HG03135 (cell line): ENCODE measurements at regions not wholly inside any gene's neighbourhood (a gene's known extent, or its start where the extent isn't known, plus 50 kb on each side); places are given as distances from the start of the nearest gene placed in this dataset.

ENCODE experiments used
- ATAC-seq: cut with Tn5 transposase; IDR thresholded peaks from one replicate; pipeline ENCODE4 v1.9.1; 2021; ENCODE audit warnings: mild to moderate bottlenecking, moderate library complexity; ENCODE audit not compliant: unreplicated experiment

- ATAC-seq: no peak
Observed at GRCh38 chr3:43970920-43971319, 270.8 kb upstream of the TOPAZ1 start.

GRCh38 chr3:43971486-43971885 is 270.2 kb upstream of the TOPAZ1 start:
- ATAC-seq: no peak

- ATAC-seq: no peak
Observed at GRCh38 chr3:43978708-43979107, 263.0 kb upstream of the TOPAZ1 start.

DNA sequence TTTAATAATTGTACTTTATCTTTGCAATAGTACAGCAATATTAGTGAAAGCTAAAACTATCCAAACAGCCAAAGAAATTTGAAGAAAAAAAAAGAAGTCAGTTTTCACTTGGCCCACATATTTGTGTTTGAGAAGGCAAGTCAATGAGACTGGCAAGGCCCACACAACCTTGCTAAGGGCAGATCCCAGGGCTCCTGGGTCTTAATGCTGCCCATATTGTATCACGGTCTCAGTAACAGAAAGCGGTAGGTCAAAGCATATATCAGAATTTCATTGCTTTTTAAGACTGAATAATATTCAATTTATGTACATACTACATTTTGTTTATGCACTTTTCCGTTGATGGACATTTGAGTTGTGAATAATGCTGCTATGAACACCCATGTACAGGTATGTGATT is 262.0 kb upstream of the TOPAZ1 start:
- ATAC-seq: no peak

DNA sequence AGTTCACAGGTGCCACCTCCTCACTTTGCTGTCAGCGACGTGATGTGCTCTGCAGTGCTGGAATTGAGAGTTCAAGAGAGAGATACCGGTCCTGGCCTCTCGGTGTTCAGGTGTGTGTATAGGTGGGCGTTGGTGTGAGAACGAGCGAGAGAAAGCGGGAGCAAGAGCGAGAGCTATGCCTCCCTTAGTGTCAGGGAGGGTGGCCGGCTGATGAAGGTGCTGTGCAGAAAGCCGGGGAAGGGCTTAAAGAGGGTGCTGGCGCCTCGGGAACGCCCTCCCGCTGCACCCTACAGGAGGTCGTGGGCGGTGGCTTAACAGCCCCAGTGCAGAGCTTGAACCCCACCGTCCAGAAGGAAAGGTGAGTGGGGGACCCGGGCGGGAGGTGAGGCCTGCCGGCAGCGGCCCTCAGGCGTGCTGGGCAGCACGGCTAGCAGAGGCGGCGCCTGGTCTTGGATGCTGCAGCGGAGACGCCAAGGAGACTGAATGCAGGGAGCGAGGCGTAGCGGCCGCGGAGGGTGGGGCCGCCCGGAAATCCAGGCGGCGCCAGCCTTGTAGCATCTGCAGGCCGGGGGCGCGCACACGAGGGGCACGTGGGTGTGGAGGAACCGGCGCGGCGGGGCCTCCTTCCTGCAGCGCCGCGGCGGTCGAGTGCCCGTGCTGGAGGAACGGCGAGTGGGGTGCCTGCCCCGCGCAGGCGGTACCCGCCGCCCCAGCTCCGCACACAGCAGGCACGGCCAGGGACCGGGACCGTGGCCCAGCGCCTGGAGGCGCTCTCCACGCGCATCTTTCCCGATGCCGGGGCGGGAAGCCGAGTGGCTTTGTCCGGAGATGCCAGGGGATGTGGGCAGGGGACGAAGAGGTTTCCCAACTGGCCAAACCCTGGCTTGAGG is 246.8 kb upstream of the TOPAZ1 start:
- no peak for ATAC-seq

DNA sequence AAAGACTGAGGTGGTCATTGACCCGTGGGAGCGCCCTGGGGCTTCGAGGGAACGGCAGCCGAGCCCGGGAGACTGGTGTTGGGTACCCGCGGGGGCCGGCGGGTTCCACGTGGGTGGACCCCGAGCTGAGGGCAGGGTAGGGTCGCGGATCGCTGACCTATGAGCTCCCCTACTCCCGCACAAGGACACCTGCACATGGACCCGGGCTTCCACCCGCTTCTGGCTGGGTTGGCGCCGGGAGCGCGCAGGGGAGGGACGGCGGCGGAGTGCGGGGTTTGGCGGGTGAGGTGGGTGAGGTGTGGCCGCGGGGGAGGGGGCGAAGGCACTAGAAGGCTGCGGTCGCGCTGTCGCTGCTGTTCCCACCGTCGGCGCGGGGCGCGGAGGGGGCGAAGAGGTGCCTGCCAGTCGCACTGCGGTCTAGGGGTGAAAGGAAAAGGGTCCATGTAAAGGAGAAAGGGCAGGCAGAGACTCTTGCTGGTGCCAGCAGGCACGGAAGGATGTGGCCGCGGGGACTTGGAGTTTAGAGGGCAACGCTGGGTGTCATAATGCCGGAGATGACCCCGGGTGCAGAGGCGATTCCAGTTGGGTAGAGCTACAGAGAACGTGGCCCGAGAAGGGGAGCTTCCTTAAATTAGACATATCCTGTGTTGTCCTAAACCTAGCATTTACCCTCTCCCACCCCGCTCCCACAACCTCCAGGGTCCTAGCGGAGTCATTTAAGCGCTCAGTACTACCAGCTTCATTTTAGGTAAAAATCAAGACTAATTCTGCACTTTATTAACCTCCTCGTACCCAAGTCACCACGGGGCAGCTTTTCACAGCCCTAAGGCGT is 245.9 kb upstream of the TOPAZ1 start:
- no peak for ATAC-seq

- ATAC-seq: no peak
Observed at GRCh38 chr3:43996379-43997301, 245.0 kb upstream of the TOPAZ1 start.

GRCh38 chr3:43997316-43997715 is 244.4 kb upstream of the TOPAZ1 start:
- ATAC-seq: no peak

DNA sequence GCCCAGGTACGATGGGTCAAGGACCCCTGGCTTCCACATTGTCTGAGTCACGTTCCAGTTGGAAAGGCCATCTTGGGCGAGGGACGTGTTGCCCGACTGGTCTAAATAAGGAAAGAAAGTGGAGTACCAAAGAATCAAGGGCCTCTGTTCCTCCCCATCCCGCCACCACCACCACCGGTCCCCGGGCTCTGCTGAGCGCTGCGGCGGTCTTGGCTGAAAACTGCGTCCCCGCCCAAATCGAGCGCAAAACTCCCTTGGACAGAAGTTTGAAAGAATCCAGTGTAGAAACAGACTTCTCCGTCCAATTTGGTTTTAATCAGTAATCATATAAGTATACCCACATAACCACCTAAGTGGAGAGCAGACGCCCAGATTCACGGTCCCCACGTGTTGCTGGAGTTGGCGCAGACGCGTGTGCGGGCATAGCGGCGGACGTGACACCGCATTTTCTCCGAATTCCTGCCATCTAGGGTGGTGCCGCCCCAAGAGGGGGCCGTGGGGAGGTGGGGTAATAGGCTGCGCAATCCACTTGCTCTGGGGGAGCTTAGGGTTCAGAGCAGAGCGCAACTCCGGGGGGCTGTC is 243.8 kb upstream of the TOPAZ1 start:
- ATAC-seq: no peak

DNA sequence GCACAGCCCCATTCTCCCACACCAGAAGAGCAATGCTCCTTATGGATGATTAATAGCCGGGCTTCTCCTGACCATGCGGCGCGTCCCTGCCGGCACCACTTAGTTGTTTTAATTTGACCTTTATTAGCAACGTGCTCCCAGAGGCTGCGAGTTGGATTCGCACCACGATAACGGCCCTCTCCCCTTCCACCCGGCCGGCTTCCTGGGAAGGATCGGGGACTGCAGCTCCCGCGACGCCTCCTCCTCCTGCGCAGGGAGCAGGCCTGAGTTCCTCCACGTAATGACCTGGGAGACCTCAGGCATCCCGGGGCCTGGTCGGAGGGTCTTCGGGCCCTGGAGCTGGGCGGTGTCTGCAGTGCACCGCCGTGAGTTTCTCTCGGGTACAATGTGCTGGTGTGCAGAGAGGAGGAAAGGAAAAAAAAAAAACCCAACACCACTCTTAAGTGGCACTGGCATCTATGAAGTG is 243.3 kb upstream of the TOPAZ1 start:
- ATAC-seq: no peak

- ATAC-seq: no peak
Observed at GRCh38 chr3:43998836-43999727, 242.6 kb upstream of the TOPAZ1 start.

- ATAC-seq: no peak
Observed at GRCh38 chr3:43999728-44000319, 241.9 kb upstream of the TOPAZ1 start.

GRCh38 chr3:44000586-44000985 is 241.1 kb upstream of the TOPAZ1 start:
- no peak for ATAC-seq

- ATAC-seq: no peak
Observed at GRCh38 chr3:44001072-44001471, 240.6 kb upstream of the TOPAZ1 start.

DNA sequence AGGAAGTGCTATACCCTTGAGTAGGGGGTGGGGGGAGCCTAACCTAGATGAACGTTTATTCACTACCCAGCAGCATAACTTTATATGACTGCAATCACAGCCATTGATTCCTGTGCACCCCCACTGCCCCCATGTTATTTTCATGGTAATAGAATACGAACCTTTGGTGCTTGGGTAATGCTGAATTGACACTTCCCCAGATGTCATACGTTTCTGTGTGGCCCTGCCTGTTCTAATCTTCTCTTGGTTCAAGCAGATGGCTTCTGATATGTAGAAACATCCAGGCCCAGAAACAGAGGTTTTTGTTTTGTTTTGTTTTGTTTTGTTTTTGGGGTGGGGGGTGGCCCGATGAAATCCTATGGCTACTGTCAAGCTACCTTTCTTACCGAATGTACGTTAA is 237.9 kb upstream of the TOPAZ1 start:
- no peak for ATAC-seq

DNA sequence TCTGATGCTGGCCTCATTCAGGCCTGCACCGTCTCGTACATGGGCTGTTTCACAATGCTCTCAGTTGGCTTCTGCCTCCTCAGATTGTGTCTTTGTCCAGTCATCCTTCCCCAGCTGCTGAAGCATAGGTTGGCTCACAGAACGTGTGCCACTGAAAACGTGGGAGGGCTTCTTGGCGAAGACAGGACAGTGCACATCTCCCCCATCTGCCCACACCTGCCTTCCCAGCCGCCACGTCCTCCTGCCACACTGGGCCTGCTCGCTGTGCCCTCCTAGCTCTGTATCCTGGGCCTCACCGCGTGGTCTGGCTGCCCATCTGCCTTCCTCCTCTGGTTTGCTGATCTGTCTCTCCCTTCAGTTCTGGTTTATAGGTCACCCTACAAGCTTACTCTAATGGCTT is 230.0 kb upstream of the TOPAZ1 start:
- ATAC-seq: no peak

- ATAC-seq: no peak
Observed at GRCh38 chr3:44012160-44012899, 229.4 kb upstream of the TOPAZ1 start.

DNA sequence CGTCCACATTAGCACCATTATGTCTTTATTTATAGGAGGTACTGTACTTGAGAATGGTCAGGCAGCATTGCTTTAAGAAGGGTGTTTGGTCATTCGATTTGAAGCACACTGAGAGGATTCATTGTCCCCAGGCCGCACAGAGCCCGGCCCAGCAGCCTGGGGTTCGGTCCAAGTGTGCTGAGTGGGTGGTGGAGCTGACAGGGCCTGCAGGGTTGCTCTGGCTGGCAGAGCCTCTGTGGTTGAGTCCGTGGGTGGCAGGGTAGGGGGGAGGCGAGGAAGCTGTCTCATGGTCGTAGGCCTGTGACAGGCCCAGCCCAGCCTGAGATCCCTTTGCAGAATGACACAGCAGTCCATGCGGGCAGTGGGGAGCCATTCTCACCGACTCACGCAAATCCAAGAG is 227.7 kb upstream of the TOPAZ1 start:
- no peak for ATAC-seq
